Adrenal gland (tissue), 5 donors: ENCODE measurements at regions not wholly inside any gene's neighbourhood (a gene's known extent, or its start where the extent isn't known, plus 50 kb on each side); places are given as distances from the start of the nearest gene placed in this dataset.

Source experiments
- CTCF ChIP-seq, 6 experiments: fragments of 450-650 bp in 4 of 6; fragments of 200-600 bp in 2 of 6; sonication (generic) in 1 of 6; IDR thresholded peaks; 1 replicate in 5 of 6; 2 replicates in 1 of 6; pipeline versions ENCODE4 v1.5.1 to v1.8.0; 2016 to 2021; ENCODE audit warnings: antibody characterized with exemption in 6 of 6, mild to moderate bottlenecking in 2 of 6, moderate library complexity in 1 of 6
- POLR2A ChIP-seq, 2 donors: fragments of 450-650 bp; IDR thresholded peaks; one replicate each; pipeline ENCODE4 v1.6.1; 2017; ENCODE audit warnings: antibody characterized with exemption in 2 of 2, mild to moderate bottlenecking in 2 of 2, moderate library complexity in 1 of 2
- donor health status: DM: no; HTN: no; CAD: no.

- TF ChIP-seq CTCF (IDR thresholded peaks at IDR 0.05): no peak
- no peak for TF ChIP-seq POLR2A (IDR thresholded peaks at IDR 0.05)
Observed at GRCh38 chr5:73352243-73352642, 96.3 kb downstream of the FOXD1 start.
